H1 (cell line): ENCODE measurements at regions not wholly inside any gene's neighbourhood (a gene's known extent, or its start where the extent isn't known, plus 50 kb on each side); places are given as distances from the start of the nearest gene placed in this dataset.

Experiments
- CTCF ChIA-PET: fragments of 300-600 bp; sonication (Branson Sonifier 250); formaldehyde crosslinking; loops from one replicate; lab custom pipeline; 2021; ENCODE audit not compliant: partially characterized antibody; lab: Charles Lee
- POLR2A ChIA-PET: fragments of 300-600 bp; sonication (Branson Sonifier 250); formaldehyde crosslinking; loops from one replicate; lab custom pipeline; 2021; ENCODE audit warnings: inconsistent platforms; ENCODE audit not compliant: partially characterized antibody; lab: Charles Lee
- DNase-seq, 2 experiments: peaks; one replicate each; pipeline versions ENCODE4 v3.0.0 to v3.0.0-alpha.2; 2010 to 2022; ENCODE audit warnings: low spot score in 2 of 2, low read depth in 1 of 2, mixed read lengths in 1 of 2
- FAIRE-seq: peaks from 2 replicates; lab custom pipeline; 2011; peaks lifted over from hg19 to GRCh38; lab: Jason Lieb, UNC
- H2AFZ ChIP-seq: 2 replicates; pipeline ENCODE4 v1.8.1; 2012; ENCODE audit warnings: low read length, inconsistent platforms
- H2AK5ac ChIP-seq: 2 replicates; pipeline ENCODE4 v1.6.1; 2013; ENCODE audit warnings: low read depth, low read length
- H2BK120ac ChIP-seq: replicated peaks from 2 replicates; pipeline ENCODE3; 2013; ENCODE audit warnings: low read depth, low read length, inconsistent platforms
- H2BK12ac ChIP-seq: 2 replicates; pipeline ENCODE4 v1.6.1; 2013; ENCODE audit warnings: low read depth, low read length
- H2BK15ac ChIP-seq: 2 replicates; pipeline ENCODE4 v1.6.1; 2013; ENCODE audit warnings: low read length
- H2BK20ac ChIP-seq: 2 replicates; pipeline ENCODE4 v1.6.1; 2013; ENCODE audit warnings: low read length
- H2BK5ac ChIP-seq: 2 replicates; pipeline ENCODE4 v1.6.1; 2013; ENCODE audit warnings: low read depth, low read length
- H3K14ac ChIP-seq: 2 replicates; pipeline ENCODE4 v1.6.1; 2013; ENCODE audit warnings: inconsistent platforms; ENCODE audit not compliant: insufficient read length
- H3K18ac ChIP-seq: 2 replicates; pipeline ENCODE4 v1.6.1; 2013; ENCODE audit warnings: low read length; ENCODE audit errors: extremely low read depth
- H3K23ac ChIP-seq: 2 replicates; pipeline ENCODE4 v1.6.1; 2013; ENCODE audit warnings: inconsistent platforms; ENCODE audit not compliant: insufficient read length
- H3K23me2 ChIP-seq: 2 replicates; pipeline ENCODE4 v1.6.1; 2013; ENCODE audit warnings: low read depth, low read length
- H3K27ac ChIP-seq: 2 replicates; pipeline ENCODE4 v1.6.1; 2011; ENCODE audit warnings: low read depth, low read length, inconsistent platforms
- H3K27me3 ChIP-seq, 4 experiments: replicated peaks in 1 of 4; 1 replicate in 1 of 4; 2 replicates in 3 of 4; pipeline versions ENCODE4 v1.6.1 to v1.8.1; 2011 to 2013; ENCODE audit warnings: low read length in 3 of 4, mild to moderate bottlenecking in 3 of 4, inconsistent platforms in 2 of 4, mixed read lengths in 2 of 4, moderate library complexity in 1 of 4; ENCODE audit not compliant: control insufficient read depth in 3 of 4, insufficient read depth in 3 of 4; ENCODE audit errors: extremely low read depth in 1 of 4
- H3K36me3 ChIP-seq, 4 experiments: 2 replicates each; pipeline versions ENCODE4 v1.6.1 to v1.8.1; 2011 to 2013; ENCODE audit warnings: mild to moderate bottlenecking in 4 of 4, low read length in 3 of 4, moderate library complexity in 2 of 4, control low read depth in 1 of 4, inconsistent platforms in 1 of 4; ENCODE audit not compliant: insufficient read depth in 4 of 4, control insufficient read depth in 2 of 4
- H3K4ac ChIP-seq: replicated peaks from 2 replicates; pipeline ENCODE3; 2013; ENCODE audit warnings: low read length, low read depth, mixed read lengths, inconsistent platforms; ENCODE audit not compliant: insufficient read length
- H3K4me1 ChIP-seq, 4 experiments: replicated peaks in 1 of 4; 1 replicate in 1 of 4; 2 replicates in 3 of 4; pipeline versions ENCODE4 v1.6.1 to v1.8.1; 2011 to 2013; ENCODE audit warnings: low read length in 3 of 4, inconsistent platforms in 2 of 4, mixed read lengths in 1 of 4; ENCODE audit not compliant: insufficient read depth in 4 of 4, control insufficient read depth in 3 of 4
- H3K4me2 ChIP-seq, 2 experiments: 2 replicates each; pipeline versions ENCODE4 v1.6.1 to v1.8.1; 2011 to 2013; ENCODE audit warnings: low read depth in 2 of 2, low read length in 2 of 2, control low read depth in 1 of 2, inconsistent platforms in 1 of 2, mild to moderate bottlenecking in 1 of 2; ENCODE audit not compliant: insufficient read depth in 1 of 2
- H3K4me3 ChIP-seq, 4 experiments: fragments of 200-600, 300-600 bp in 1 of 4; sonication (generic), shearing (Covaris generic), sonication (Bioruptor Twin) in 1 of 4; 2 replicates each; pipeline versions ENCODE4 v1.5.1 to v1.8.1; 2011 to 2016; ENCODE audit warnings: low read length in 4 of 4, low read depth in 3 of 4, control low read depth in 2 of 4, inconsistent platforms in 2 of 4, mild to moderate bottlenecking in 2 of 4, mixed read lengths in 1 of 4, moderate library complexity in 1 of 4; ENCODE audit not compliant: insufficient read depth in 2 of 4; ENCODE audit errors: extremely low read depth in 1 of 4
- H3K56ac ChIP-seq: replicated peaks from 2 replicates; pipeline ENCODE3; 2013; ENCODE audit warnings: low read depth, mild to moderate bottlenecking, mixed read lengths, low read length, inconsistent platforms; ENCODE audit not compliant: insufficient read length
- H3K79me1 ChIP-seq: 2 replicates; pipeline ENCODE4 v1.6.1; 2013; ENCODE audit warnings: low read depth, low read length, control low read depth
- H3K79me2 ChIP-seq, 2 experiments: 2 replicates each; pipeline versions ENCODE4 v1.6.1 to v1.8.1; 2012 to 2013; ENCODE audit warnings: low read length in 2 of 2, mild to moderate bottlenecking in 2 of 2, inconsistent platforms in 1 of 2; ENCODE audit not compliant: insufficient read depth in 2 of 2, control insufficient read depth in 1 of 2
- H3K9ac ChIP-seq, 4 experiments: replicated peaks in 1 of 4; 1 replicate in 1 of 4; 2 replicates in 3 of 4; pipeline versions ENCODE4 v1.6.1 to v1.8.1; 2011 to 2013; ENCODE audit warnings: low read depth in 3 of 4, low read length in 3 of 4, control low read depth in 2 of 4, mild to moderate bottlenecking in 2 of 4, moderate library complexity in 2 of 4, inconsistent platforms in 1 of 4; ENCODE audit errors: extremely low read depth in 1 of 4
- H3K9me3 ChIP-seq, 2 experiments: 2 replicates each; pipeline versions ENCODE4 v1.6.1 to v1.8.1; 2012 to 2013; ENCODE audit warnings: mild to moderate bottlenecking in 2 of 2, moderate library complexity in 2 of 2, control low read depth in 1 of 2, inconsistent platforms in 1 of 2, low read depth in 1 of 2, low read length in 1 of 2, mixed read lengths in 1 of 2; ENCODE audit not compliant: insufficient read depth in 2 of 2
- H4K20me1 ChIP-seq, 2 experiments: replicated peaks in 1 of 2; 2 replicates each; pipeline versions ENCODE3 to v1.8.1; 2011 to 2013; ENCODE audit warnings: inconsistent platforms in 2 of 2, low read length in 2 of 2, mild to moderate bottlenecking in 1 of 2; ENCODE audit not compliant: insufficient read depth in 2 of 2, control insufficient read depth in 1 of 2
- H4K5ac ChIP-seq: 2 replicates; pipeline ENCODE4 v1.6.1; 2013; ENCODE audit warnings: low read length, low read depth, mixed read lengths, inconsistent platforms; ENCODE audit not compliant: insufficient read length
- H4K8ac ChIP-seq: 2 replicates; pipeline ENCODE4 v1.8.0; 2013; ENCODE audit warnings: mild to moderate bottlenecking, moderate library complexity, low read length, inconsistent platforms; ENCODE audit not compliant: insufficient read depth; ENCODE audit errors: extremely low read depth
- H4K91ac ChIP-seq: replicated peaks from 2 replicates; pipeline ENCODE3; 2013; ENCODE audit warnings: low read length, mixed read lengths, inconsistent platforms; ENCODE audit not compliant: insufficient read length
- CBX8 ChIP-seq: fragments of 300-800, 300-1000 bp; sonication (generic); IDR thresholded peaks from 2 replicates; pipeline ENCODE4 v1.7.1; 2016; ENCODE audit warnings: low read depth, low read length, borderline replicate concordance
- EGR1 ChIP-seq: IDR thresholded peaks from 2 replicates; pipeline ENCODE4 v1.6.1; 2011; ENCODE audit warnings: low read depth, low read length, borderline replicate concordance
- EP300 ChIP-seq, 2 experiments: IDR thresholded peaks; 1 replicate in 1 of 2; 2 replicates in 1 of 2; pipeline ENCODE4 v1.6.1; 2011 to 2012; ENCODE audit warnings: low read depth in 2 of 2, low read length in 2 of 2, mild to moderate bottlenecking in 2 of 2, borderline replicate concordance in 1 of 2, inconsistent platforms in 1 of 2, moderate library complexity in 1 of 2
- HDAC2 ChIP-seq, 2 experiments: fragments of 300-600 bp in 1 of 2; sonication (generic) in 1 of 2; IDR thresholded peaks; 2 replicates each; pipeline ENCODE4 v1.6.1; 2011 to 2012; ENCODE audit warnings: low read depth in 2 of 2, low read length in 2 of 2, mild to moderate bottlenecking in 2 of 2, moderate library complexity in 2 of 2, borderline replicate concordance in 1 of 2, inconsistent platforms in 1 of 2
- KDM1A ChIP-seq: fragments of 200-600, 300-600 bp; sonication (generic); IDR thresholded peaks from 2 replicates; pipeline ENCODE4 v1.7.1; 2016; ENCODE audit warnings: mild to moderate bottlenecking, low read length, borderline replicate concordance
- NANOG ChIP-seq: IDR thresholded peaks from 2 replicates; pipeline ENCODE4 v1.6.1; 2011; ENCODE audit warnings: low read length, low read depth, mild to moderate bottlenecking, inconsistent platforms; ENCODE audit not compliant: insufficient read depth, poor library complexity, severe bottlenecking
- POU5F1 ChIP-seq: IDR thresholded peaks from 2 replicates; pipeline ENCODE4 v1.6.1; 2011; ENCODE audit warnings: low read depth, mild to moderate bottlenecking, low read length, moderate library complexity
- RXRA ChIP-seq: IDR thresholded peaks from 2 replicates; pipeline ENCODE4 v1.6.1; 2011; ENCODE audit warnings: low read depth, mild to moderate bottlenecking, low read length, moderate library complexity; ENCODE audit not compliant: insufficient read depth
- SAP30 ChIP-seq: fragments of 300-600 bp; sonication (generic); IDR thresholded peaks from 2 replicates; pipeline ENCODE4 v1.7.1; 2012; ENCODE audit warnings: low read length, moderate library complexity, mild to moderate bottlenecking, inconsistent platforms; ENCODE audit not compliant: insufficient read depth, insufficient replicate concordance
- SIN3A ChIP-seq, 2 experiments: IDR thresholded peaks in 1 of 2; conservative IDR thresholded peaks in 1 of 2; 2 replicates each; pipeline ENCODE4 v1.6.1; 2011 to 2012; ENCODE audit warnings: low read length in 2 of 2, improper control_type of control experiment in 1 of 2, low read depth in 1 of 2, mild to moderate bottlenecking in 1 of 2
- ZNF274 ChIP-seq: IDR thresholded peaks from 2 replicates; pipeline ENCODE4 v1.7.0; 2012; ENCODE audit warnings: low read length, borderline replicate concordance; ENCODE audit errors: extremely low read depth
- WGBS, 2 experiments: shearing (Covaris generic) in 1 of 2; methylation state at CpG; one replicate each; pipeline versions ENCODE4 v1.1.6 to v1.1.7; 2013 to 2015; ENCODE audit warnings: low lambda C conversion rate in 2 of 2, mixed read lengths in 2 of 2, inconsistent platforms in 1 of 2, low coverage in 1 of 2, missing lambda C conversion rate in 1 of 2; ENCODE audit not compliant: insufficient replicate concordance in 2 of 2, insufficient coverage in 1 of 2, insufficient read length in 1 of 2; ENCODE audit errors: extremely low coverage in 1 of 2, missing lambda C conversion rate in 1 of 2; 5-methylcytosine and 5-hydroxymethylcytosine counted together
- TF ChIP-seq, protein P1 (sequence below): IDR thresholded peaks from 2 replicates; pipeline ENCODE4 v1.6.1; 2011; ENCODE audit warnings: low read depth, mild to moderate bottlenecking, low read length; ENCODE audit not compliant: insufficient read depth

DNA sequence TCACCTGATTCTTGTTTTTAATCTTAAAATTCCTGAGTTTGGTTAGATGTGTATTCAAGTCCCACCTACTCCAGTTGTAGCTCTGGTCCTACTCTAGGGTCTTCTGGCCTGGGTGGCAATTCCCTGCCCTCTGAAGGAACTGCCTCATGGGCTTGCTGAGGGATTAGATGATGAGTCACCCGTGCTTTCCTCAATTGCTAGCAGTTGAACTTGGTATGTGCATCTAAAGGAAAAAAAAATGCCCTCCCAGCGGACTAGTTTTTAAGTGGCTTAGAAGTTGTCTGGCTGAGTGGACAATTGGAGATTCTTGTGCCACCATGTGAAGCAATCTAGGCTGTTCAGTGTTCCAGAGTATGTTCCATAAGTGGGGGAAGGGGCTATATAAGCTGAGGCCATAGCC lies 127.0 kb downstream of the CCNG2 start:
- FAIRE-seq (no peak), DNase-seq (no peak)
- no peak overlapping the region for H4K91ac ChIP-seq
- H3K18ac ChIP-seq: no peak overlapping the region
- H3K27ac ChIP-seq: no peak overlapping the region
- H3K79me1 ChIP-seq: no peaks in the 10 kb centered on the region
- no peaks in the 10 kb centered on the region for H4K20me1 ChIP-seq
- CTCF ChIA-PET: interaction anchor here (0.6 to 3.0 kb wide), 5 partner anchors 17 to 767 kb away, joined by 3 to 9 read pairs (median 4); no protein-coding TSS in a partner anchor
- H3K23me2 ChIP-seq: no peaks in the 10 kb centered on the region
- H3K14ac ChIP-seq: no peak overlapping the region
- 87% methylated on average over 2 of the region's 2 CpGs; no CpG with 5 or more reads in 1 of the 2 experiments for WGBS, 2 experiments
- H2AFZ ChIP-seq: no peak overlapping the region
- no peak overlapping the region for H2AK5ac ChIP-seq
- H3K9ac ChIP-seq: no peak overlapping the region
- H2BK12ac ChIP-seq: no peak overlapping the region
- no peaks in the 10 kb centered on the region; a peak in 1 of 4 replicates for H3K9me3 ChIP-seq
- H2BK5ac ChIP-seq: no peak overlapping the region
- no peaks in the 10 kb centered on the region for H3K4me1 ChIP-seq
- H3K4me3 ChIP-seq: no peak overlapping the region
- no peaks in the 10 kb centered on the region for H3K36me3 ChIP-seq
- H3K56ac ChIP-seq: no peak overlapping the region
- no peak overlapping the region for H3K4me2 ChIP-seq
- no peak overlapping the region for H3K23ac ChIP-seq
- H4K8ac ChIP-seq: no peak overlapping the region
- POLR2A ChIA-PET: no interaction called here
- no peaks in the 10 kb centered on the region for H3K27me3 ChIP-seq
- H2BK15ac ChIP-seq: no peak overlapping the region
- no peak overlapping the region for H2BK20ac ChIP-seq
- no peak overlapping the region for H2BK120ac ChIP-seq
- no peaks in the 10 kb centered on the region for H3K79me2 ChIP-seq
- no peak overlapping the region for H4K5ac ChIP-seq
- no peak overlapping the region for H3K4ac ChIP-seq
- TF ChIP-seq EP300 (IDR thresholded peaks at IDR 0.05; ENCODE audit: borderline replicate concordance in 1 of 2, low read depth in 2 of 2, low read length in 2 of 2) (no peak), NANOG (no peak), SIN3A (conservative IDR thresholded peaks at IDR 0.05 in 1 of 2, IDR thresholded peaks at IDR 0.05 in 1 of 2; ENCODE audit: low read depth in 1 of 2, low read length in 2 of 2) (no peak), RXRA (no peak), ZNF274 (no peak), EGR1 (no peak), KDM1A (no peak), CBX8 (no peak), POU5F1 (no peak), HDAC2 (IDR thresholded peaks at IDR 0.05; ENCODE audit: borderline replicate concordance in 1 of 2, low read depth in 2 of 2, low read length in 2 of 2) (no peak), SAP30 (no peak)
- TF ChIP-seq, protein P1, sequence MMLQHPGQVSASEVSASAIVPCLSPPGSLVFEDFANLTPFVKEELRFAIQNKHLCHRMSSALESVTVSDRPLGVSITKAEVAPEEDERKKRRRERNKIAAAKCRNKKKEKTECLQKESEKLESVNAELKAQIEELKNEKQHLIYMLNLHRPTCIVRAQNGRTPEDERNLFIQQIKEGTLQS: no peak
